Tongue (tissue), 1 donor: ENCODE measurements at regions not wholly inside any gene's neighbourhood (a gene's known extent, or its start where the extent isn't known, plus 50 kb on each side); places are given as distances from the start of the nearest gene placed in this dataset.

Experiments used
- DNase-seq: peaks from one replicate; pipeline ENCODE4 v3.0.0-alpha.2; 2015

DNA sequence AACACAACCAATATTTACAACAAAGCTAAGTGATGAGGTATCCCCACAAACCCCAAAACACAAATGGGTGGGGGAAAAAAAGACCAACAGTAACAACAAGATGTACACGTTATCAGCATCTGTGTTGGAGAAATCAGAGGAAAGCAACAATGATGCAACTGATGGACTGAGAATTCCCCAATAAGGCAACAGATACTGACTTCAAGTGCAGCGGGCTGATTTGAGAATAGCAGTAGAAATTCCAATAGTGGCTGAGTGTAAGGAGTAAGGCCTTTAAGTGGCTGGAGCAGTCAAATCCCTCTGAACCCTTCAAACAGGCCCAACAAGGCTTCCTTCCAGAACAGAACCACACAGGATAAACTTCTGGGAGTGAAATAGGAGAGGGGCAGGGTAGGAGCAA lies 97.6 kb downstream of the TM2D1 start:
- no peak for DNase-seq

DNA sequence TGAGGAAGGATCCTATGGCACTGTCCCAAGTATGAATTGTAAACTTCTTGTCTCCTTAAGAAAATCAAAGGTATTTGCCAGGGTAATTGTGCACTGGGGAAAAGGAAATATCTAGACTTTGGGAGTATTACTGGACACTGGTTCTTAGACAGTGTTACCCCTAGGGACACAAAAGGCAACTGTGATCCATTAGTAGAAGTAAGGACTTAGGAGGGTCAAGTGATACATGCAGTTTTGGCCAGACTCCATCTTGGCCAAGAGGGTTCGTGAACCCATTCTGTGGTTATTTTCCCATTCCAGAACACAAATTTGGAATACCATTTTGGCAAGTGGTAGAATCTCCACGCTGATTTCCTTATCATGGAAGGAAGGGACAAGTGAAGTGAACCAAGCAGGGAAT lies 98.1 kb downstream of the TM2D1 start:
- no peak for DNase-seq

GRCh38 chr1:61623852-61624251 lies 101.1 kb downstream of the TM2D1 start:
- DNase-seq = no peak

DNA sequence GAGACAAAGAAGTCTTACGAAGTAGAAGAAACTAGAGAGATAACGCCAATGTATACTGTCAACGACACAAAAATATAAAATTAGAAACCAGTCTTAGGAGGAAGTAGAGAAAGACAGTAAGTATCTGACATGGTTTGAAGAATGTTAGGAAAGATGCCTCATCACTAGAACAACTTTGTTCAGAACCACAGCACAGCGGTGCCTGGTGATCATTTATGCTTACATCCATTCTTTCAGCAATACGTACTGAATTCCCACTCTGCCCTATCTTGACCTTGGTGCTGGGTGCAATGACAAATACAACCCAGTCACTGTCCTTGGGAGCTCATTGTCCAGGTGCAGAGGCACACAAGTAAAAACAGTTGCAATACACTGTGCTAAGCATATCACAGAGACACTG lies 104.4 kb downstream of the TM2D1 start:
- no peak for DNase-seq

GRCh38 chr1:61618755-61619154 lies 106.2 kb downstream of the TM2D1 start:
- no peak for DNase-seq

- DNase-seq = no peak
Measured at GRCh38 chr1:61618193-61618592, 106.7 kb downstream of the TM2D1 start.

DNA sequence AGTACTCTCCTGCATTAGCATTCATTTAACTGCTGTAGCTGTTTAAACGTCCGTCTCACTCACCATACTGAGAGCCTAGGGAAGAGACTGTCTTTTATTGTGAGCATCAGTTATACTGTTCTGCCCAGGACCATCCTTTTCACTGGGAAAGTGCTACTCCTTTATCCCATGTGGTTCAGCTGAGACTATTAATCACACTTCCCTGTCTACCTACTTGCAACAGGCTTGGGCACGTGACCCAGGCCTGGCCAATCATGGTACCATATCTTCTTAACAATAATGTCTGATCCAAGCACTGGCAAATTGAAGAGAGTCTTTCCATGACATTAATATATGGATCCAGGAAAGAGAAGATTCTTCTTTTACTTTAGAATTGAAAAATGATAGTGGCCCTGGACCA lies 108.1 kb downstream of the TM2D1 start:
- no peak for DNase-seq

- DNase-seq = no peak
Measured at GRCh38 chr1:61612602-61613001, 112.3 kb downstream of the TM2D1 start.

DNA sequence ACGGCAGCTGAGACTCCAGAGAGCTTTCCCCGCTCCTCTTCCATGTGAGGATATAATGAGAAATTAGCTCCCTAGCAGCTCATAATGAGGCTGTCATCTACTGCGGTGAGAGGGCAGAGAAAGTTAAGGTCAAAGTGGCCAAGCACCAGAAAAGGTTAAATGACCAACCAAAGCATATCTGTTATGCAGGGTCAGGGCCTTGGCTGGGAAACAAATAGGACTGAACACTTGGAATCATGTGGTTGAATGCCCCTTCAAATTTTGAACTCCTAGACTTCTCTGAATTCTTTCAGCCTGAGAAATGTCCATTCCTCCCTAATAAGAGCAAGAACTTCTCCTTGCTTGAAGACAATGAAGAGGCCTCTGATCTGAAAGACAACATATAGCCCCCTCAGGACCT lies 115.9 kb downstream of the TM2D1 start:
- DNase-seq = no peak

- DNase-seq = no peak
Measured at GRCh38 chr1:61607448-61607847, 117.5 kb downstream of the TM2D1 start.

DNA sequence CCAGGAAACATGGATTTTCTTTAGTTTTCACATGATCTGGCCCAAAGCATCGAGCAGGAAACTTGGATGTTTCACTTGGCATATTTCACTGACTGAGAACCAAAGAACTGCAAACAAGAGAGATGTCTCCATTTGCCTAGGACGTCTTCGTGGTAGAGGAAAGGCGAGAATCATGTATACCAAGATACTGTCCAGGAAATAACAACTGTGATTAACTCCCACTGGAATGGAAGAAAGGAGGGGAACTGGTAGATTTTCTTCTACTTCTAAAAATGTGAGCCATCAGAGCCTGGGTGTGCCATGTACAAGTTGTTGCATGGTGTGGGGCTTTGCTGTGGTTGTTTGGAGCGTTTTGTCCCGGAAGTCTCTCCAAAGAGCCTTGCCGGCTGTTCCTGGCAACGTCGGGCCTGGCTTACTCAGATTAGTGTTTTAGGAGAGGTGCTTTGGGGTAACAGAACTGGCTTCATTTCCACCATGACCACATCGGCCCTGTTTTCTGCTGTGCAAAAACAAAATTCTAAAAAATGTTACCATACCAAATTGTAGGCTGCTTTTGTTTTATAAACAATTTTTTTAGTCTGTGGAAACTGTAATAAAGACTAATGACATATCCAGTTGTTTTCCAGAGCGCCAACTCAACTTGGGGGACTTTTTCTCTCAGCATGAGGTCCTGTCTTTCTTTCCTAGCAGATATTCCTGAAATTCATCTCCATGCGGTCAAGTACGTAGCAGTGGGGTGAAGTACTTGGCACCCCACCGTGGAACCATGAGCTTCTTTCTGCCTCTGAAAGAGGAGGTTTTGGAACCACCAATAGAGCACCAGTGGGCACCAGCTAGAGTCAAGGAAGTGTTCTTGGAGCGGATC lies 118.3 kb downstream of the TM2D1 start:
- DNase-seq = peak; percentile 58

- no peak for DNase-seq
Measured at GRCh38 chr1:61605607-61606321, 119.2 kb downstream of the TM2D1 start.

DNA sequence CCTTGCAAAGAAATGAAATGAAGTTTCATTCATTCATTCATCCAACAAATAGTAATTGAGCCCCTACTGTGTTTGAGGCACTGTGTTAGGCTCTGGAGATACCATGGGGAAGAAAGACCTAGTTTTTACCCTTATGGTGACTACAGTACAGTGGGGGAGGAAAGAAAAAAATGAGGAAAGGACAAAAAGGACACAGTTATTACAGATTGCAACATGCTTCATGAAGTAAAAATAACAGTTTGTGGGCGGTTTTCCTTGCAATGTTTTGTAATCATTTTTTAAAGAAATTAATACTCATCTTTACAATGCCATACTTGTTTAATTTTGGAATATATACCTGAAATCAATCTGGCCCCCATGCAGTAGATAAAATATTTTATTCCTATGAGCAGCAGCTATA lies 120.3 kb downstream of the TM2D1 start:
- DNase-seq = no peak

DNA sequence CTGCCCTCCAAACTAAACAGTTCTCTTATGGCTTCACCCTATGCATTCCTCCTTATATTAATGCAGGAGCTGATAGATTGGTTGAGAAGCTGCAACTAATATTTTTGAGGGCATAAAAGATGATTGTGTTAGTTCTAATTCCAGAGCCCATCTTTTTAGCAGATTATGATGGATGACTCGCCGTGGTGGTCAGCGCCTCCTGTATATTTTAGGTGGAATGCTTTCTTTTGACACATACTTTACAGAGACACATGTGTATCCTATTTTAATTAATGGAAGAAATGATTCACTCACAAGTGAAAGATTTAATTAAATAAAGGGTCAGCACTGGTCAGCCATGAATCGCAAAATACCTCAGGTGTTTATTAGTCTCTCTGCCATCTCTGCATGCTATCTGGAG lies 120.7 kb downstream of the TM2D1 start:
- no peak for DNase-seq

DNA sequence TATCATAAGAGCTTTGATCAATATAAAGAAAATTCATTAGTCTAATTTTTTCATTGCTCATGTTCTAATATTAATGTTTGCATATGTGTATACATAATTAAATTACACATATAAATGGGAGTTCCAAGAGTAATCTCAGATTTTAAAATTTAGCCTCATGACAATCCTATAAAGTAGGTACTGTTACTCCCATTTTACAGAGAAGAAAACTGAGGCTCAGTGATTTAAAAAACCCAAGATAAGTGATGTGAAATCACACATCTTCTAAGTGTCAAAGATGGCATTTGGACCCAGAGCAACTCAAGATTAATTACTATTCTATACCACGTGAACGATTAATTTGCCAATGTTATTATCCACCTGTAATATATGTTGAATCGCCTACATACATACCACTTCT lies 122.3 kb downstream of the TM2D1 start:
- no peak for DNase-seq

GRCh38 chr1:61597601-61598000 lies 127.3 kb downstream of the TM2D1 start:
- no peak for DNase-seq

- no peak for DNase-seq
Measured at GRCh38 chr1:61593331-61593730, 131.6 kb downstream of the TM2D1 start.

DNA sequence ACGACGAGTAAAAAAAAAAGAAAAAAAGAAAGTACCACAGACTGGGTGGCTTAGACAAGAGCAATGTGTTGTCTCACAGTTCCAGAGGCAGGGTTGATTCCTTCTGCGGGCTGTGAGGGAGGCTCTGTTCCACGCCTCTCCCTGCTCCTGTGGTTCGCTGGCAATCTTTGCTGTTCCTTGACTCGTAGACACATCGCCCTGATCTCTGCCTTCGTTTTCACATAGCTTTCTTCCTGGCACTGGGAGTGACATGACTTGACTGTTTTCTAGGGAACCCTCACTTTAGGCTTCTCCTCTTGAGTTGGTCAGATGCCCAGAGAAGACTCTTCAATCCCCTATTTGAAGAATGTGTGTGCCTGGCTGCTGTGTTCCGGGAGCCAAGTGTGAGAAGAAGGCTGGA lies 133.6 kb downstream of the TM2D1 start:
- DNase-seq = no peak

DNA sequence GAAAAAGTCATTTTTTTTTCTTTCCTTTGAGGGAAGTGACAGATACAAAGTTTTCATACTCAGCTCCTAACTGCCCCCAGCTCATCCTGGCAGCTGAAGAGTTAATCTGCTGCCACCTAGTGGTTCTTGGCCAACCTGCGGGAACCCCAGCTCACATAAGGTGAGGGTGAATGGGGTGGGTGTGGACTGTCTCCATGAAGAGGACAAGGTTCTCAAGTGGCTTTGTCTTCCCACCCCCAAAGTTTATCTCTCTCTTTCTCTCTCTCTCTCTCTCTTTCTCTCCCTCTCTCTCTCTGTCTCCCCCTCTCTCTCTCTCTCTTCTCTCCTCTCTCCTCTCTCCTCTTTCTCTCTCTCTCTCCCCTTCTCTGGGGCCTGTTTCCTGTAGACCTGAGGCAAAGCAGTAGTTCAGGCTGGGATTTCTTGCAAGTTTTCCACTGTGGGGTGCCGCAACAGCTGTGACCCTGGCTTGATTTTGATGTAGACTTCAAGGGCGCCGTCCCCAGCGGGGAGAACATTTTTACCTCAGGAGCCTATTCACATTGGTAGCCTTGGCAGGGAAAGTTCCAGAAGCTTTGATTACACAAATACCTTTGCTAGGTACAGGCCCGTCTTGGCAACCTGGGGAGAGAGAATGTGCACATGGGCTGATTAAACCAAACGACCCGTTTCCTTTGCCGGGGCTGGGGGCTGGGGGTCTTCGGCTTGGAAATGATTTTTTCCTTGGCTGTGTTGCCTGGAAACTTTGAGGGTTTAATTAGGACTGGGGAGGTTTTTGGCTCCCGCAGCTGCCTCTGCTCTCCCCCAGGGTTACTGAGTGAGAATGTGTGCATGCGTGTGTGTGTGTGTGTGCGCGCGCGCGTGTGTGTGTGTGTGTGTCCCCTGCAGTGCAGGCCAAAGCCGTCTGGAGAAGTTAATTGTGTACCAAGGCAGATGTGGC lies 135.9 kb downstream of the TM2D1 start:
- peak; percentile 89 for DNase-seq

DNA sequence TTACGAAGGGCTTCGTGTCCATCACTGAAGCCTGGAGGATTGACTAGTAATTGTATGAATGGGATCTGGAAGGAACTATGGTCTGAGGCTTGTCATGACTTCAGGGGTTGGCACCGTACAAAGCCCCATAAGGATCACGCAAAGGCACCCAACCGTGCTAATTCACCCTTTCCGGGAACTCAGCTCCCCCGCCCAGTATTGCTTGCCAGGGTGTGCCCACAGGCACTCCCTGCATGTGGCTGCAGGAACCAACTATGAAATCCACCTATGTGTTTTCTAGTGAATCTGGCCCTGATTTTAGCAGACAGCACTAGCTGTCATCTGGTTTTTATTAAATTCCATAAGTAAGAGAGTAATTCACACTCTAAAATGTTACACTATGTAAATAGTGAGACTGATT lies 139.2 kb downstream of the TM2D1 start:
- DNase-seq = peak; percentile 65

DNA sequence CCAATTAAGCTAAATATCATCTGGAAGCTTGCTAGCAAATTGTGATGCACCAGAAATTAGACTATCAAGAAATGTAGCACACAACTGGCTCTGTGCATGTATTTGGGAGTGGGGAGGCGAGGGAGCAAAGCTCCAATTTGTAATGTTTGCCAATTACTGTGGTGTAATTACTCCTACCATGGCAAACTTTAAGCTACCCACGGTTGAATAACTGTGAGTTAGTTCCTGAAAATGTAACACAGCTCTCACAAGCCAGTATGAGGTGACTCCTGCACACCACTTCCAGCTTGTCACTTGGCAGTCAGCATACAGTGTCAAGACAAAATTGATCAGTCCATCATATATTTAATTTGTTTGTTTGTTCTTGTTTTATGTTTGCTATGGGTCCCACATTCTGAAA lies 141.2 kb downstream of the TM2D1 start:
- no peak for DNase-seq

DNA sequence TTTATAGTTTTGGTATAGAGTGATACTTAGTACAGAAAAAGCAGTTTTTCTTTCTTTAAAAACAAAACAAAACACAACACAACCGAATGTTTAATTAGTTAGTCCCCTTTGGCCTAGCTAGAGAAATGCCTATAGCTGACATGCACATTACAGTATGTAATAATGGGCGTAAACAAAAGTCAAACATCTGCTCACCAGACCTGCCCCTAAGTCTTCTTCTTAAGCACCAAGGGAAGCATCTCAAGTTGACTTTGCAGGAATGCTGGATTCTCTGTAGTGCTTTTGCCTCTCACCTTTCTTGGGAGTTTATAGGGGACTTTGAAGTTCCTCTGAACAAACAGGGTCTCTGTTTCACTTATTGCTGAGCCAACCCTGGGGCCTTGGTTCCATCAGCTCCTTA lies 143.7 kb downstream of the TM2D1 start:
- peak; percentile 52 for DNase-seq

- DNase-seq = no peak
Measured at GRCh38 chr1:61580417-61580816, 144.5 kb downstream of the TM2D1 start.
